Muscle layer of duodenum (tissue), 2 donors: ENCODE measurements at regions not wholly inside any gene's neighbourhood (a gene's known extent, or its start where the extent isn't known, plus 50 kb on each side); places are given as distances from the start of the nearest gene placed in this dataset.
"Not testable (repeated sequence)": the region's sequence is repeated elsewhere in the genome, so short reads cannot be mapped to it uniquely, and the experiment has no call there.

Experiments
- H3K27ac ChIP-seq: one replicate; pipeline ENCODE4 v1.7.0; 2013; ENCODE audit warnings: mild to moderate bottlenecking, low read length
- H3K27me3 ChIP-seq: one replicate; pipeline ENCODE4 v1.7.0; 2013; ENCODE audit warnings: low read depth, mild to moderate bottlenecking, control low read depth, low read length
- H3K36me3 ChIP-seq, 2 donors: one replicate each; pipeline ENCODE4 v1.7.0; 2013; ENCODE audit warnings: low read length in 2 of 2, control low read depth in 1 of 2, mild to moderate bottlenecking in 1 of 2; ENCODE audit not compliant: insufficient read depth in 2 of 2, control insufficient read depth in 1 of 2
- H3K4me1 ChIP-seq, 2 donors: one replicate each; pipeline ENCODE4 v1.7.0; 2013; ENCODE audit warnings: low read length in 2 of 2, mild to moderate bottlenecking in 2 of 2, control low read depth in 1 of 2, moderate library complexity in 1 of 2; ENCODE audit not compliant: insufficient read depth in 2 of 2, control insufficient read depth in 1 of 2
- H3K4me3 ChIP-seq, 2 donors: one replicate each; pipeline ENCODE4 v1.7.0; 2013; ENCODE audit warnings: low read length in 2 of 2, low read depth in 1 of 2, mild to moderate bottlenecking in 1 of 2
- H3K9me3 ChIP-seq, 2 donors: one replicate each; pipeline ENCODE4 v1.7.0; 2013; ENCODE audit warnings: low read length in 2 of 2, control low read depth in 1 of 2, mild to moderate bottlenecking in 1 of 2; ENCODE audit not compliant: control insufficient read depth in 1 of 2
- donor health status: healthy.

GRCh38 chr3:147333098-147333497, 73.2 kb downstream of the ZIC4 start:
- Histone ChIP-seq H3K4me1 (no peaks in the 10 kb centered on the region), H3K4me3 (no peak overlapping the region), H3K36me3 (no peaks in the 10 kb centered on the region), H3K9me3 (no peaks in the 10 kb centered on the region), H3K27me3 (no peaks in the 10 kb centered on the region), H3K27ac (no peak overlapping the region)

- Histone ChIP-seq H3K27me3 (no peaks in the 10 kb centered on the region), H3K9me3 (no peaks in the 10 kb centered on the region), H3K4me3 (no peak overlapping the region), H3K27ac (no peak overlapping the region), H3K36me3 (no peaks in the 10 kb centered on the region), H3K4me1 (no peaks in the 10 kb centered on the region)
These were observed 77.6 kb downstream of the ZIC4 start for GRCh38 chr3:147328711-147329110.

GRCh38 chr3:147324356-147324755, 82.0 kb downstream of the ZIC4 start:
- Histone ChIP-seq H3K4me3 (no peak overlapping the region), H3K27ac (no peak overlapping the region), H3K9me3 (no peaks in the 10 kb centered on the region), H3K36me3 (no peaks in the 10 kb centered on the region), H3K4me1 (no peaks in the 10 kb centered on the region), H3K27me3 (no peaks in the 10 kb centered on the region)

GRCh38 chr3:147318900-147319299, 87.4 kb downstream of the ZIC4 start:
- H3K4me1 ChIP-seq, result no peaks in the 10 kb centered on the region
- no peaks in the 10 kb centered on the region for H3K9me3 ChIP-seq
- no peaks in the 10 kb centered on the region for H3K36me3 ChIP-seq
- H3K27me3 ChIP-seq, result no peaks in the 10 kb centered on the region
- H3K27ac ChIP-seq, result no peak overlapping the region
- H3K4me3 ChIP-seq, result no peak overlapping the region

GRCh38 chr3:147317080-147317479, 89.3 kb downstream of the ZIC4 start:
- not testable (repeated sequence) for H3K27ac ChIP-seq, H3K36me3 ChIP-seq, H3K27me3 ChIP-seq, H3K9me3 ChIP-seq, H3K4me3 ChIP-seq, H3K4me1 ChIP-seq

GRCh38 chr3:147313513-147313912, 92.8 kb downstream of the ZIC4 start:
- H3K27ac ChIP-seq, result no peak overlapping the region
- H3K9me3 ChIP-seq, result no peaks in the 10 kb centered on the region
- H3K4me3 ChIP-seq, result no peak overlapping the region
- H3K27me3 ChIP-seq, result no peaks in the 10 kb centered on the region
- no peaks in the 10 kb centered on the region for H3K36me3 ChIP-seq
- H3K4me1 ChIP-seq, result no peaks in the 10 kb centered on the region

- Histone ChIP-seq H3K36me3 (no peaks in the 10 kb centered on the region), H3K27me3 (no peaks in the 10 kb centered on the region), H3K27ac (no peak overlapping the region), H3K4me3 (no peak overlapping the region), H3K4me1 (no peaks in the 10 kb centered on the region), H3K9me3 (no peaks in the 10 kb centered on the region)
These were observed 93.5 kb downstream of the ZIC4 start for GRCh38 chr3:147312786-147313280.

- H3K9me3 ChIP-seq, result no peaks in the 10 kb centered on the region
- no peaks in the 10 kb centered on the region for H3K27me3 ChIP-seq
- no peaks in the 10 kb centered on the region for H3K36me3 ChIP-seq
- H3K27ac ChIP-seq, result no peak overlapping the region
- no peaks in the 10 kb centered on the region for H3K4me1 ChIP-seq
- no peak overlapping the region for H3K4me3 ChIP-seq
These were observed 94.6 kb downstream of the ZIC4 start for GRCh38 chr3:147311716-147312115.

GRCh38 chr3:147305533-147306250, 100.7 kb downstream of the ZIC4 start:
- Histone ChIP-seq H3K9me3 (no peaks in the 10 kb centered on the region), H3K27ac (no peak overlapping the region), H3K4me1 (no peaks in the 10 kb centered on the region), H3K4me3 (no peak overlapping the region), H3K36me3 (no peaks in the 10 kb centered on the region), H3K27me3 (no peaks in the 10 kb centered on the region)

GRCh38 chr3:147304756-147305155, 101.6 kb downstream of the ZIC4 start:
- no peak overlapping the region for H3K27ac ChIP-seq

GRCh38 chr3:147301781-147302180, 104.6 kb downstream of the ZIC4 start:
- Histone ChIP-seq H3K27ac (no peak overlapping the region), H3K9me3 (no peaks in the 10 kb centered on the region), H3K4me3 (no peak overlapping the region), H3K4me1 (peaks cover 0 to 5% of the 10 kb centered on the region in 2 donors), H3K36me3 (no peaks in the 10 kb centered on the region), H3K27me3 (no peaks in the 10 kb centered on the region)

More at GRCh38 chr3:147304756-147305155, 101.6 kb downstream of the ZIC4 start:
- no peak overlapping the region for H3K4me3 ChIP-seq
- no peaks in the 10 kb centered on the region for H3K4me1 ChIP-seq
- H3K27me3 ChIP-seq, result no peaks in the 10 kb centered on the region
- H3K9me3 ChIP-seq, result no peaks in the 10 kb centered on the region
- no peaks in the 10 kb centered on the region for H3K36me3 ChIP-seq

- H3K27me3 ChIP-seq, result no peaks in the 10 kb centered on the region
- no peak overlapping the region for H3K4me3 ChIP-seq
- H3K9me3 ChIP-seq, result no peaks in the 10 kb centered on the region
- H3K4me1 ChIP-seq, result peaks cover 0 to 5% of the 10 kb centered on the region in 2 donors
- H3K36me3 ChIP-seq, result no peaks in the 10 kb centered on the region
- H3K27ac ChIP-seq, result no peak overlapping the region
These were observed 106.7 kb downstream of the ZIC4 start for GRCh38 chr3:147299656-147300055.
